HG03342 (cell line): ENCODE measurements at regions not wholly inside any gene's neighbourhood (a gene's known extent, or its start where the extent isn't known, plus 50 kb on each side); places are given as distances from the start of the nearest gene placed in this dataset.
"Not testable (repeated sequence)": the region's sequence is repeated elsewhere in the genome, so short reads cannot be mapped to it uniquely, and the experiment has no call there.

ENCODE experiments used
- ATAC-seq: cut with Tn5 transposase; IDR thresholded peaks from one replicate; pipeline ENCODE4 v1.9.1; 2021; ENCODE audit warnings: mild to moderate bottlenecking, moderate library complexity; ENCODE audit not compliant: unreplicated experiment

GRCh38 chr6:72530750-72531149 lies 91.1 kb upstream of the KCNQ5 start:
- no peak for ATAC-seq

- ATAC-seq = no peak
Measured at GRCh38 chr6:72533606-72534005, 88.3 kb upstream of the KCNQ5 start.

- ATAC-seq = no peak
Measured at GRCh38 chr6:72534236-72534635, 87.6 kb upstream of the KCNQ5 start.

- ATAC-seq = no peak
Measured at GRCh38 chr6:72535124-72535523, 86.7 kb upstream of the KCNQ5 start.

- no peak for ATAC-seq
Measured at GRCh38 chr6:72547020-72547419, 74.8 kb upstream of the KCNQ5 start.

- no peak for ATAC-seq
Measured at GRCh38 chr6:72551470-72551869, 70.4 kb upstream of the KCNQ5 start.

GRCh38 chr6:72552938-72553337 lies 68.9 kb upstream of the KCNQ5 start:
- ATAC-seq = no peak

- ATAC-seq = no peak
Measured at GRCh38 chr6:72553531-72554511, 68.0 kb upstream of the KCNQ5 start.

GRCh38 chr6:72554761-72555221 lies 67.1 kb upstream of the KCNQ5 start:
- ATAC-seq = no peak

- no peak for ATAC-seq
Measured at GRCh38 chr6:72559067-72559466, 62.8 kb upstream of the KCNQ5 start.

GRCh38 chr6:72559555-72559954 lies 62.3 kb upstream of the KCNQ5 start:
- no peak for ATAC-seq

GRCh38 chr6:72560721-72561593 lies 60.9 kb upstream of the KCNQ5 start:
- ATAC-seq = no peak

- ATAC-seq = no peak
Measured at GRCh38 chr6:72561629-72562028, 60.2 kb upstream of the KCNQ5 start.

GRCh38 chr6:72564231-72564630 lies 57.6 kb upstream of the KCNQ5 start:
- ATAC-seq = no peak

- not testable (repeated sequence) for ATAC-seq
Measured at GRCh38 chr6:72571993-72572392, 49.9 kb upstream of the KCNQ5 start.
